PC-3 (cell line): ENCODE measurements at regions not wholly inside any gene's neighbourhood (a gene's known extent, or its start where the extent isn't known, plus 50 kb on each side); places are given as distances from the start of the nearest gene placed in this dataset.

ENCODE experiments used
- EZH2 ChIP-seq: fragments of 300-600 bp; sonication (generic); IDR thresholded peaks from one replicate; pipeline ENCODE4 v1.6.1; 2017; ENCODE audit warnings: antibody characterized with exemption, mild to moderate bottlenecking, low read length; ENCODE audit not compliant: unreplicated experiment
- EZH2phosphoT487 ChIP-seq: fragments of 300-600 bp; sonication (generic); IDR thresholded peaks from 2 replicates; pipeline ENCODE4 v1.6.1; 2018; ENCODE audit warnings: mild to moderate bottlenecking, antibody characterized with exemption, low read length, borderline replicate concordance
- TF ChIP-seq, protein P1 (sequence below): fragments of 300-600 bp; sonication (generic); conservative IDR thresholded peaks from 2 replicates; pipeline ENCODE4 v1.5.1; 2017; ENCODE audit warnings: antibody characterized with exemption, low read depth, mild to moderate bottlenecking, low read length

DNA sequence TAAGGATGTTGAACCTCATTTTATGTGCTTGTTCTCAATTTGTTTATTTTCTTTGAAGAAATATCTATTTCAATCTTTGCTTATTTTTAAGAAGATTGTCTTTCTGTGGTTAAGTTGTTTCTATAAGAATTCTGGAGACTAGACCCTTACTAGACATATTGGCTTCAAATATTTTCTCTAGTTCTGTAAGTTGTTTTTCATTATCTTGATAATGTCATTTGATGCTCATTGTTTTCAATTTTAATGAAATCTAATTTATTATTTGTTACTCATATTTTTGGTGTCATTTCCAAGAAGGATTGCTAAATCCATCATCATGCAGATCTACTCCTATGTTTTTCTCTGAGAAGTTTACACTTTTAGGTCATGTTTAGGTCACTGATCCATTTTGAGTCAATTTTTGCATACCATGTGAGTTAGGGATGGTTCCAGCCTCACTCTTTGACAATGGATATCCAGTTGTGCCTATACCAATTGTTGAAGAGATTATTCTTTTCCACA is 874.8 kb upstream of the SLITRK6 start:
- TF ChIP-seq, protein P1, sequence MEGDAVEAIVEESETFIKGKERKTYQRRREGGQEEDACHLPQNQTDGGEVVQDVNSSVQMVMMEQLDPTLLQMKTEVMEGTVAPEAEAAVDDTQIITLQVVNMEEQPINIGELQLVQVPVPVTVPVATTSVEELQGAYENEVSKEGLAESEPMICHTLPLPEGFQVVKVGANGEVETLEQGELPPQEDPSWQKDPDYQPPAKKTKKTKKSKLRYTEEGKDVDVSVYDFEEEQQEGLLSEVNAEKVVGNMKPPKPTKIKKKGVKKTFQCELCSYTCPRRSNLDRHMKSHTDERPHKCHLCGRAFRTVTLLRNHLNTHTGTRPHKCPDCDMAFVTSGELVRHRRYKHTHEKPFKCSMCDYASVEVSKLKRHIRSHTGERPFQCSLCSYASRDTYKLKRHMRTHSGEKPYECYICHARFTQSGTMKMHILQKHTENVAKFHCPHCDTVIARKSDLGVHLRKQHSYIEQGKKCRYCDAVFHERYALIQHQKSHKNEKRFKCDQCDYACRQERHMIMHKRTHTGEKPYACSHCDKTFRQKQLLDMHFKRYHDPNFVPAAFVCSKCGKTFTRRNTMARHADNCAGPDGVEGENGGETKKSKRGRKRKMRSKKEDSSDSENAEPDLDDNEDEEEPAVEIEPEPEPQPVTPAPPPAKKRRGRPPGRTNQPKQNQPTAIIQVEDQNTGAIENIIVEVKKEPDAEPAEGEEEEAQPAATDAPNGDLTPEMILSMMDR, result no peak
- TF ChIP-seq EZH2phosphoT487, result no peak
- TF ChIP-seq EZH2, result no peak
